Epithelial cell of esophagus (primary cell): ENCODE measurements at regions not wholly inside any gene's neighbourhood (a gene's known extent, or its start where the extent isn't known, plus 50 kb on each side); places are given as distances from the start of the nearest gene placed in this dataset.
A peak's percentile ranks its signal among the peaks of the same experiment; 100 is the strongest.

Experiments
- DNase-seq: peaks from one replicate; pipeline ENCODE4 v3.0.0; 2010; ENCODE audit warnings: low read depth
- H3K4me3 ChIP-seq: 2 replicates; pipeline ENCODE4 v1.5.1; 2011; ENCODE audit warnings: mild to moderate bottlenecking, low read length, control low read depth
- TF ChIP-seq, protein P1 (sequence below): IDR thresholded peaks from 2 replicates; pipeline ENCODE4 v1.5.1; 2011; ENCODE audit warnings: low read depth, mild to moderate bottlenecking, low read length, control low read depth, inconsistent platforms; ENCODE audit not compliant: insufficient read depth; ENCODE audit errors: missing control alignments

GRCh38 chr4:108393890-108394472, 225.2 kb upstream of the LEF1 start:
- TF ChIP-seq, protein P1, sequence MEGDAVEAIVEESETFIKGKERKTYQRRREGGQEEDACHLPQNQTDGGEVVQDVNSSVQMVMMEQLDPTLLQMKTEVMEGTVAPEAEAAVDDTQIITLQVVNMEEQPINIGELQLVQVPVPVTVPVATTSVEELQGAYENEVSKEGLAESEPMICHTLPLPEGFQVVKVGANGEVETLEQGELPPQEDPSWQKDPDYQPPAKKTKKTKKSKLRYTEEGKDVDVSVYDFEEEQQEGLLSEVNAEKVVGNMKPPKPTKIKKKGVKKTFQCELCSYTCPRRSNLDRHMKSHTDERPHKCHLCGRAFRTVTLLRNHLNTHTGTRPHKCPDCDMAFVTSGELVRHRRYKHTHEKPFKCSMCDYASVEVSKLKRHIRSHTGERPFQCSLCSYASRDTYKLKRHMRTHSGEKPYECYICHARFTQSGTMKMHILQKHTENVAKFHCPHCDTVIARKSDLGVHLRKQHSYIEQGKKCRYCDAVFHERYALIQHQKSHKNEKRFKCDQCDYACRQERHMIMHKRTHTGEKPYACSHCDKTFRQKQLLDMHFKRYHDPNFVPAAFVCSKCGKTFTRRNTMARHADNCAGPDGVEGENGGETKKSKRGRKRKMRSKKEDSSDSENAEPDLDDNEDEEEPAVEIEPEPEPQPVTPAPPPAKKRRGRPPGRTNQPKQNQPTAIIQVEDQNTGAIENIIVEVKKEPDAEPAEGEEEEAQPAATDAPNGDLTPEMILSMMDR: no peak
- peak; percentile 21 for DNase-seq
- no peak overlapping the region for H3K4me3 ChIP-seq

GRCh38 chr4:108391701-108392455, 223.1 kb upstream of the LEF1 start:
- H3K4me3 ChIP-seq: no peak overlapping the region
- TF ChIP-seq, protein P1: no peak
- DNase-seq: no peak

- TF ChIP-seq, protein P1: no peak
- no peak for DNase-seq
Observed at GRCh38 chr4:108385076-108385475, 216.3 kb upstream of the LEF1 start.

GRCh38 chr4:108384544-108384943, 215.8 kb upstream of the LEF1 start:
- no peak overlapping the region for H3K4me3 ChIP-seq
- TF ChIP-seq, protein P1: no peak
- DNase-seq: no peak

More at GRCh38 chr4:108385076-108385475, 216.3 kb upstream of the LEF1 start:
- H3K4me3 ChIP-seq: no peak overlapping the region

DNA sequence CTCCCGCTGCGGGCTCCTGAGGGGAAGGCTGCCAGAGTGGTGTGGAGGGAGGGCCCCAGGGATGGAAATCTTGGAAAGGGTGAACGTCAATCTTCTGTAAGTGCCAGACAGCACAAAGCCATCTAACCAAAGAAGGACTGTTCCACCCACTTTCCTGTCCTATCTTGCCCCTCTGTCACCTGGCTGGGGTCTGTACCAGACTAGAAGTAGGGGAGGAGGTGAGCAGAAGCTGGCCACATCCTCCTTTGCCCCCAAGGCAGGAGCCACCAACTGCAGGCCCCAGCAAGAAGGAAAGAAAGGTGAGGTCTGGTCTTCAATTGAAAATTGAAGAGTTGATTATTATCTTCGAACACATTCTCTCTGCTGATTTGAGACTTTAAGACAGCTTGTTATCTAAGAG, 214.4 kb upstream of the LEF1 start:
- TF ChIP-seq, protein P1: no peak
- no peak overlapping the region for H3K4me3 ChIP-seq
- DNase-seq: no peak

DNA sequence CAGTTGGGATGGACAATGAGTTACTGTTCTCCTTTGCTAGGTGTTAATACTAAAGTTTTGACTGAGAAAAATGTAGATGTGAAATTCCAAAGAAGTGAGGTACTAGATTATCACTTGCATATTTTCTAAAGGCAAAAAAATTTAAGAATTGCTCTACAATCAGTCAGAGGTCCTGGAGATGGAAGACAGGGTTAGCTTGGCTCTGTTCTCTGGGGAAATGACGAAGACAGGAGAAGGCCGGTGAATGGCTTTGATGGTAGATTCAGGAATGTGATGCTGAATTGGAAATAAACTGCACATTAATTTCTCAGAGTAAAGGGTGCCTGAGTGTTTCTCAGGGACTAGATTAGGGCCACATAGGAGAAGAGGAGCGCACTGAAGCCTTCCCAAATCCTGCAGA, 214.0 kb upstream of the LEF1 start:
- no peak overlapping the region for H3K4me3 ChIP-seq
- no peak for DNase-seq
- TF ChIP-seq, protein P1: no peak

GRCh38 chr4:108378164-108378563, 209.4 kb upstream of the LEF1 start:
- no peak overlapping the region for H3K4me3 ChIP-seq
- DNase-seq: no peak
- TF ChIP-seq, protein P1: no peak
